Uterus (tissue), 3 donors: ENCODE measurements at regions not wholly inside any gene's neighbourhood (a gene's known extent, or its start where the extent isn't known, plus 50 kb on each side); places are given as distances from the start of the nearest gene placed in this dataset.

Source experiments
- DNase-seq, 2 donors: peaks; one replicate each; pipeline ENCODE4 v3.0.0-alpha.2; 2019 to 2020
- H3K27ac ChIP-seq, 2 donors: fragments of 200-600 bp; sonication (generic); 1 replicate in 1 of 2; 2 replicates in 1 of 2; pipeline ENCODE4 v1.5.1; 2016 to 2018
- H3K27me3 ChIP-seq, 2 donors: fragments of 200-600 bp; sonication (generic); one replicate each; pipeline ENCODE4 v1.5.1; 2018 to 2019; ENCODE audit warnings: control low read depth in 1 of 2
- H3K36me3 ChIP-seq, 2 donors: fragments of 200-600 bp; sonication (generic); one replicate each; pipeline ENCODE4 v1.5.1; 2019; ENCODE audit warnings: control low read depth in 1 of 2
- H3K4me1 ChIP-seq, 2 donors: fragments of 200-600 bp; sonication (generic); one replicate each; pipeline ENCODE4 v1.5.1; 2018 to 2019; ENCODE audit warnings: control low read depth in 1 of 2
- H3K4me3 ChIP-seq, 2 donors: fragments of 200-600 bp; sonication (generic); 1 replicate in 1 of 2; 2 replicates in 1 of 2; pipeline ENCODE4 v1.5.1; 2018 to 2019; ENCODE audit warnings: mild to moderate bottlenecking in 1 of 2
- H3K9me3 ChIP-seq, 2 donors: fragments of 200-600 bp; sonication (generic); one replicate each; pipeline ENCODE4 v1.5.1; 2019; ENCODE audit warnings: control low read depth in 1 of 2
- CTCF ChIP-seq, 4 experiments: fragments of 200-600 bp in 2 of 4; fragments of 450-650 bp in 2 of 4; sonication (generic) in 2 of 4; IDR thresholded peaks; one replicate each; pipeline ENCODE4 v1.5.1; 2016 to 2019; ENCODE audit warnings: antibody characterized with exemption in 4 of 4, mild to moderate bottlenecking in 2 of 4, moderate library complexity in 1 of 4
- POLR2A ChIP-seq, 2 donors: fragments of 450-650 bp; IDR thresholded peaks; one replicate each; pipeline ENCODE4 v1.6.1; 2016; ENCODE audit warnings: antibody characterized with exemption in 2 of 2, mild to moderate bottlenecking in 1 of 2, moderate library complexity in 1 of 2
- intact Hi-C: fragments of 100-400 bp; cut with DNase I; formaldehyde crosslinking; loops from one replicate; pipeline ENCODE4 v1.15.1; 2023; ENCODE audit warnings: low total_unique reads
- donor health status: DM: yes; HTN: yes; CAD: no.

- Histone ChIP-seq H3K4me3 (no peak overlapping the region), H3K27me3 (no peaks in the 10 kb centered on the region), H3K27ac (no peak overlapping the region), H3K36me3 (no peaks in the 10 kb centered on the region), H3K9me3 (no peaks in the 10 kb centered on the region), H3K4me1 (no peaks in the 10 kb centered on the region)
- no peak for TF ChIP-seq POLR2A (IDR thresholded peaks at IDR 0.05)
- no peak for TF ChIP-seq CTCF (IDR thresholded peaks at IDR 0.05)
- intact Hi-C loops: no loop called here
- no peak for DNase-seq
These were observed 57.4 kb upstream of the FOXC1 start for GRCh38 chr6:1552296-1552761.

DNA sequence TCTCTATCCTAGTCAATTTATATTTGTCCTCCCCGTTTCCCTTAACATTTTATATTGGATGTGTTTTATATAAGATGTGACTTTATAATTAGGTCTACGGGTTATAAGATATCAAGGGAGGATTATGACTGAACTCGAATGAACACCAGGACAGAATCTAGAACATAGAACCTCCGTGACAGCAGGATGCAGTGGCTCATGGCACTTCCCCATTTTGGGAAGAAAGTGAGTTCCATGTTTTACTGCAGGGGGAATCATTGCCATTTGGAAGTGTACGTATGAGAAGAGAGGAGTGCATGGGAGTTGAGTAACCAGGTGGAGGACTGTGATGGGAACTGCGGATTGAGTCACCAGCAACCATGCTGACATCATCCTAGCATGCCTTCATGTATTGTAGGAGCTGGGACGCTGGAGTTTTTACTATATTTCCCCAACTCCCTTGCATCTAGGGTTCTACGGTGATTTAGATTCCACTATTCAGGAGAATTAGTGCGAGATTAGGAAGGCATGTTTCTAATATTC is 56.1 kb upstream of the FOXC1 start:
- DNase-seq: no peak
- intact Hi-C loops: no loop called here
- Histone ChIP-seq H3K4me1 (no peaks in the 10 kb centered on the region), H3K27ac (no peak overlapping the region), H3K27me3 (no peaks in the 10 kb centered on the region), H3K36me3 (no peaks in the 10 kb centered on the region), H3K4me3 (no peak overlapping the region), H3K9me3 (no peaks in the 10 kb centered on the region)
- TF ChIP-seq CTCF (IDR thresholded peaks at IDR 0.05) (no peak), POLR2A (IDR thresholded peaks at IDR 0.05) (no peak)

DNA sequence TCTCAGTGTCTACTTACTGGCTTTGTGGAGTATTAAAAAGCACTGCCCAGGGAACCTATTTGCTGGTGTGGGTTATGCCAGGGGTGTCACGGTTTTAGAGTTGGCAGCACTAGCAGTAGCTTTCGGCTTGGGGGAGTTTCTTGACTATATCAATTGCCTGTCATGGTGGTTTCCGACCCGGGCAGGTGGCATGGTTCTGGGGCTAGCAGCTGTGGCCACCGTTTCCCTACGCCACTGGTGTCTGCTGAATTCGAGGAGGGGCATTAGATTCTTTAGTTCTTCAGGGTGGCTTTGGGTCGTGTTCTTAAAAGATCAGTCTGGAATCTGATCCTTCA is 55.6 kb upstream of the FOXC1 start:
- H3K27ac ChIP-seq: no peak overlapping the region
- intact Hi-C loops: no loop called here

DNA sequence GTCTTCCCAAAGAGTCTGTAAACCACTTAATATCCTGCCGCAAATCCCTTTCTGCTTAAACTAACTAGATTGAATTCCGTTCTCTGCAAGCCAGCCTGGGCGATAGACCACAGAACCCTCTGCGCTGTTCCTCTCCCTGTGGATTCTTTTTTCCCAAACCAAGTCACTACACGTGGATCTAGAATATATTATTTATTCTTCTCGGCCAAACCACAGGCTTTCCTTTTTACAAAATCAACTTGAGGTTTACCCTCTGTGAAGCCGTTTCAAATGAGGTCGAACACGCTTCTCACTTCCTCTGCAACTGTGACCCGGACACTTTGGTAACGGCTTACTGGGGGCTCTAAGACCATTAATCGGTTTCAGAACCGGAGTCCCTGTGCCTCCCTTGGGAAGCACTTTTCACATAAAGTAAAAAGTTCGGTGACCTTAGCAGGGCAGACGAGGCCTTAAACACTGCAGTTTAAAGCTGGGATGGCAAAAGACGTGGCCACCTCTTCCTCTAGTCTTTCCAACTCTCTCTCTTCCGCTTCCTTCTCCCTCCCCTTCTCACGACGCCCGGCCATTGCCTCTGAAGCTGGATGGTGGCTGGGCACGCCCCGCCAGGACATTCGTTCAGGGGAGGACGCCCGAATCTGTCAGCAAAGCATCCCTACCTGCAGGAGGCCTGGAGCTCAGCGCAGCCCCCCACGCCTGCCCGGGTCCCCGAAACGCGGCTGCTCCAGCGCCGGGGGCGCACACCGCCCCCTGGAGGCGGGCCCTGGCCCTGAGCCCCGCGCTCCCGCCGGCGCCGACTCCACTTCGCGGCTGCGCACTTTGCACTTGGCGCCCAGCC is 55.0 kb upstream of the FOXC1 start:
- DNase-seq: peak; percentile 23 to 76
- Histone ChIP-seq H3K4me1 (no peaks in the 10 kb centered on the region), H3K27me3 (no peaks in the 10 kb centered on the region), H3K4me3 (peak overlapping the region; percentile 34 to 37), H3K9me3 (no peaks in the 10 kb centered on the region), H3K27ac (peak overlapping the region in 1 of 2 donors; percentile 0), H3K36me3 (no peaks in the 10 kb centered on the region)
- peak; percentile 38 to 67 (median 54) for TF ChIP-seq CTCF (IDR thresholded peaks at IDR 0.05)
- peak in 1 of 2 donors; percentile 13 for TF ChIP-seq POLR2A (IDR thresholded peaks at IDR 0.05)
- intact Hi-C loops: no loop called here

More for the DNA sequence above, 55.6 kb upstream of the FOXC1 start:
- Histone ChIP-seq H3K9me3 (no peaks in the 10 kb centered on the region), H3K36me3 (no peaks in the 10 kb centered on the region), H3K27me3 (no peaks in the 10 kb centered on the region), H3K4me3 (no peak overlapping the region), H3K4me1 (no peaks in the 10 kb centered on the region)
- no peak for DNase-seq
- TF ChIP-seq POLR2A (IDR thresholded peaks at IDR 0.05): no peak
- no peak for TF ChIP-seq CTCF (IDR thresholded peaks at IDR 0.05)

- Histone ChIP-seq H3K4me1 (no peaks in the 10 kb centered on the region), H3K4me3 (no peak overlapping the region), H3K36me3 (no peaks in the 10 kb centered on the region), H3K27me3 (no peaks in the 10 kb centered on the region), H3K9me3 (no peaks in the 10 kb centered on the region), H3K27ac (no peak overlapping the region)
- TF ChIP-seq CTCF (IDR thresholded peaks at IDR 0.05) (no peak), POLR2A (IDR thresholded peaks at IDR 0.05) (no peak)
- DNase-seq: no peak
- intact Hi-C loops: no loop called here
These were observed 51.3 kb upstream of the FOXC1 start for GRCh38 chr6:1558388-1558787.
